Activated T-cell treated with anti-CD3 and anti-CD28 coated beads, Interleukin-2, amount 50 U/mL, for 24 hours (primary cell): ENCODE measurements at regions not wholly inside any gene's neighbourhood (a gene's known extent, or its start where the extent isn't known, plus 50 kb on each side); places are given as distances from the start of the nearest gene placed in this dataset.
"Not testable (repeated sequence)": the region's sequence is repeated elsewhere in the genome, so short reads cannot be mapped to it uniquely, and the experiment has no call there.

ENCODE experiments used
- DNase-seq: peaks from one replicate; pipeline ENCODE4 v3.0.0-alpha.2; 2020
- H3K27ac Mint-ChIP-seq: 2 replicates; pipeline ENCODE4 v1.8.0; 2020; ENCODE audit warnings: mild to moderate bottlenecking, mixed read lengths
- H3K27me3 Mint-ChIP-seq: 2 replicates; pipeline ENCODE4 v1.8.0; 2020; ENCODE audit warnings: mixed read lengths
- H3K36me3 Mint-ChIP-seq: 2 replicates; pipeline ENCODE4 v1.8.0; 2020; ENCODE audit warnings: low read depth, mixed read lengths
- H3K4me1 Mint-ChIP-seq: 2 replicates; pipeline ENCODE4 v1.8.0; 2020; ENCODE audit warnings: low read depth, mixed read lengths
- H3K4me3 Mint-ChIP-seq: 2 replicates; pipeline ENCODE4 v1.8.0; 2020; ENCODE audit warnings: mild to moderate bottlenecking, moderate library complexity, mixed read lengths
- H3K9me3 Mint-ChIP-seq: 2 replicates; pipeline ENCODE4 v1.8.0; 2020; ENCODE audit warnings: mixed read lengths

DNA sequence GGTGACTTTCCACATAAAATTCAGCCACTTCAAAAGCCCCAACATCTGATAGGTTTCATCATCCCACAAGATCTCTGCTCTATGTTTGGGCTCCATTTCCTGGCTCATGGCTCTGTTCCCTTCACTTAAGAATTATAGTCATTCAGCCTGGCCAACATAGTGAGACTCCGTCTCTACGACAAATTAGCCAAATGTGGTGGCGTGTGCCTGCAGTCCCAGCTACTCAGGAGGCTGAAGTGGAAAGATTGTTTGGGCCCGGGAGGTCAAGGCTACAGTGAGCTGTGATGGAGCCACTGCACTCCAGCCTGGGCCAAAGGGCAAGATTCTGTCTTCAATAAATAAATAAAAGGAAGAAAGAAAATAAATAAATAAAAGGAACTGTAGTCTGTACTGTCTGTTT lies 57.9 kb upstream of the CTSV start:
- H3K9me3 Mint-ChIP-seq, result no peaks in the 10 kb centered on the region
- H3K27ac Mint-ChIP-seq, result no peak overlapping the region
- no peaks in the 10 kb centered on the region for H3K4me1 Mint-ChIP-seq
- peaks cover 6% of the 10 kb centered on the region for H3K27me3 Mint-ChIP-seq
- no peak for DNase-seq
- H3K4me3 Mint-ChIP-seq, result no peak overlapping the region
- no peaks in the 10 kb centered on the region for H3K36me3 Mint-ChIP-seq

DNA sequence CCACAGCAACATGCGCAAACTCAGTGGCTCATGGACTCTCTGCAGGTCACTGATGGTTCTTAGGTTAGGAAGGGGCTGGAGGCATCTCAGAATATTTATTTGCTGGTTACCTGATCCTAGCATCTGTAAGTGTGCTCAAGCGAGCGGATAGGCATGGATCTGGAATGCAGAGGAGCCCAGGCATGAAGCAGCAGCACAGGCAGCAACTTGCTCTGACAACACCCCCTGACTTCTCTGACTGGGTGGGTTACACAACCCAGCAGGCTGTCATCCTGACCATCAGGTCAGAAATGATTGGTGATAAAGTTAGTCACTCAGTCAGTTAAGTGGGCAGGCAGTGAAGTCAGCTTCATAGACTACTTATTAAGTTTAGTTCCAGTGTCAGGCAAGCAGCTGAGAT lies 50.4 kb upstream of the CTSV start:
- not testable (repeated sequence) for H3K9me3 Mint-ChIP-seq, H3K4me1 Mint-ChIP-seq, H3K36me3 Mint-ChIP-seq, DNase-seq, H3K27ac Mint-ChIP-seq, H3K4me3 Mint-ChIP-seq
- H3K27me3 Mint-ChIP-seq, result peaks cover 49% of the 10 kb centered on the region
